WI38 (cell line): ENCODE measurements at regions not wholly inside any gene's neighbourhood (a gene's known extent, or its start where the extent isn't known, plus 50 kb on each side); places are given as distances from the start of the nearest gene placed in this dataset.
A peak's percentile ranks its signal among the peaks of the same experiment; 100 is the strongest.

ENCODE experiments used
- H3K4me3 ChIP-seq: 2 replicates; pipeline ENCODE4 v1.5.1; 2011; ENCODE audit warnings: low read depth, mild to moderate bottlenecking, control low read depth, low read length
- TF ChIP-seq, protein P1 (sequence below): IDR thresholded peaks from 2 replicates; pipeline ENCODE4 v1.5.1; 2012; ENCODE audit warnings: low read depth, mild to moderate bottlenecking, control low read depth, low read length

- no peak overlapping the region for H3K4me3 ChIP-seq
- TF ChIP-seq, protein P1, sequence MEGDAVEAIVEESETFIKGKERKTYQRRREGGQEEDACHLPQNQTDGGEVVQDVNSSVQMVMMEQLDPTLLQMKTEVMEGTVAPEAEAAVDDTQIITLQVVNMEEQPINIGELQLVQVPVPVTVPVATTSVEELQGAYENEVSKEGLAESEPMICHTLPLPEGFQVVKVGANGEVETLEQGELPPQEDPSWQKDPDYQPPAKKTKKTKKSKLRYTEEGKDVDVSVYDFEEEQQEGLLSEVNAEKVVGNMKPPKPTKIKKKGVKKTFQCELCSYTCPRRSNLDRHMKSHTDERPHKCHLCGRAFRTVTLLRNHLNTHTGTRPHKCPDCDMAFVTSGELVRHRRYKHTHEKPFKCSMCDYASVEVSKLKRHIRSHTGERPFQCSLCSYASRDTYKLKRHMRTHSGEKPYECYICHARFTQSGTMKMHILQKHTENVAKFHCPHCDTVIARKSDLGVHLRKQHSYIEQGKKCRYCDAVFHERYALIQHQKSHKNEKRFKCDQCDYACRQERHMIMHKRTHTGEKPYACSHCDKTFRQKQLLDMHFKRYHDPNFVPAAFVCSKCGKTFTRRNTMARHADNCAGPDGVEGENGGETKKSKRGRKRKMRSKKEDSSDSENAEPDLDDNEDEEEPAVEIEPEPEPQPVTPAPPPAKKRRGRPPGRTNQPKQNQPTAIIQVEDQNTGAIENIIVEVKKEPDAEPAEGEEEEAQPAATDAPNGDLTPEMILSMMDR: no peak
These were observed 296.5 kb downstream of the ZNF536 start for GRCh38 chr19:30668521-30669155.

- TF ChIP-seq, protein P1: no peak
These were observed 295.6 kb downstream of the ZNF536 start for GRCh38 chr19:30667746-30668145.

DNA sequence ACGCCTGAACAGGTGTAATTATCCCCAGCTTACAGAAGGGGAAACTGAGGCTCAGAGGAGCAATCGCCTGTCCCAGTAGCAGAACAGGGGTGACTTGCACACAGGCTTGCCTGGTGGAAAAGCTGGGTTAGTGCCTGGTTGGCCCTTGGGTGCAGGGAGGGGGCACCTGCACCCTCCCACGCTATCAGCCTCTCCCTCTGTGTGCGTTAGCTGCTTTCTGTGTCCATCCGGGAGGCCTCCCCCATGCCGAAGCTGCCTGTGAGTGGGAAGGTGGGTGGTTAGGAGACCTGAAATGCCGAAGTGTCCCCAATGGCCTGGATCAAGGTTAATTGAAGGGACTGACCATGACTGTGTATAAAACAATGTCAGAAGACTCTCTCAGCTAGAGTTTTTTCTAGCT is 295.0 kb downstream of the ZNF536 start:
- TF ChIP-seq, protein P1: no peak

More at GRCh38 chr19:30667746-30668145, 295.6 kb downstream of the ZNF536 start:
- H3K4me3 ChIP-seq: no peak overlapping the region

DNA sequence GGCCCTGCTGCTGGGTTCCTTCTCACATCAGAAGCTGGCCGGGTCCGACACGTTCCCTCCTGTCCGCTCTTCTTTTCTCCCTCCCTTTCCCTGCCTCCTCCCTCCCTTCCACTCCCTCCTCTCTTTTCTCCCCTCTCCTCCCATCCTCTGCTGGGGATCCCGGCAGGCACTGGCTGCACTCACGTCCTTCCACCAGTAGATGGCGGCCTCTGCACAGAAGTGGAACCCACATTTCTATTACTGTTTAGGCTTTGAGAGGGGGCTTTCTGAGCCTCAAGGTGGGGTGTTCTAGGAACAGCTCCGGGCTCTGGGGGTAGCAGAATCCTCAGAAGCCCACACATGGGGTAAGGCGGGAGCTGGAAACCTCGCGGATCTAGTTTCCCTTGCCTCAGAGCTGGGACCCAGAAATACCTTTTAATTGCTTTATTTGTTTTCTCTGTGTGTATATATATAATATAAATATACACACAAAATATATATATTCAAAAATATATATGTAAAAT is 294.2 kb downstream of the ZNF536 start:
- TF ChIP-seq, protein P1: peak; percentile 99
- no peak overlapping the region for H3K4me3 ChIP-seq

More for the DNA sequence above, 295.0 kb downstream of the ZNF536 start:
- no peak overlapping the region for H3K4me3 ChIP-seq

DNA sequence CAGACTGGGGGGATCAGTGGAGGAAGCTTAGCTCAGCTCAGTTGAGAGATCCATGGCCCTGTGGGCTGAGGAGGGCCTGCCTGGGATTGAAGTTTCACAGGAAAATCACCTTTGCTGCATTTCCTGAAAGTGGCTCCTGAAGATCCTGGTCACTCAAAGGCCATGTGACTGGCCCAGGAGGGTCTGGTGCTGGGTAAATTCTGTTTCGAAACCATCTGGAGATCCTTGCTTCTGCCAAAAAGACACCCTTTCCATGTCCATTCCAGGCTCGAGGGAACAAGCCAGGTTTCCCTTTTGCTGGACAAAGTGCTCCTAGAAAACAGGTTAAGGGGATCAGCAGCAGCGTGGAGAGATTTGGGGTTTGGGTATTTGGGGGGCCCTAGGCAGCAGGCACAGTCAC is 293.3 kb downstream of the ZNF536 start:
- TF ChIP-seq, protein P1: no peak

DNA sequence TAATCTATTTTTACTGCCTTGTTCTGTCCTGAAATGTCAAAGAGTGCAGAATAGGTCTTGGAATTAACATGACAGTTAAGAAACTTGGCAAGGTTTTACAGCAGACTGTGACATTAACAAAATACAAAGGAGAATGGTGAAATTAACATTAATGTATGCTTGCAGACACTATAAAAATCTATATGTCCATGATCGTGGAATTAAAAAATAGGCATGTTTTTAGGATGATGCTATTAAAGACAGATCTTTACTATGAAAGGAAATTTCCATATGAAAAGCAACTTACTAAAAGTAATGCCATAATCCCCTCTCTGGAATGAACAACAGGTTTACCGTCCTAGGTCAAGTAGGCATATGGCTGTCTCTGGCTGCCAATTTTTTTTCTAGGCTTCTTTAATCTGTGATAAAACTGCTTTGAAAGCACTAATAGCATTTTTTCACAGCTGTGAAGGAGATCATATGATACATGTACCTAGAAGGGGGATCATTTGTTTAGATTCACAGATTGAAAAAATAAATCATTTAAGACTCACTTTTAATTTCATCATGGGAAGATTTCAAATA is 291.5 kb downstream of the ZNF536 start:
- TF ChIP-seq, protein P1: no peak
- no peak overlapping the region for H3K4me3 ChIP-seq

More for the DNA sequence above, 293.3 kb downstream of the ZNF536 start:
- no peak overlapping the region for H3K4me3 ChIP-seq

- TF ChIP-seq, protein P1: no peak
- H3K4me3 ChIP-seq: no peak overlapping the region
These were observed 290.2 kb downstream of the ZNF536 start for GRCh38 chr19:30662211-30662861.
